ENCODE measurements at regions not wholly inside any gene's neighbourhood (a gene's known extent, or its start where the extent isn't known, plus 50 kb on each side); places are given as distances from the start of the nearest gene placed in this dataset.

DNA sequence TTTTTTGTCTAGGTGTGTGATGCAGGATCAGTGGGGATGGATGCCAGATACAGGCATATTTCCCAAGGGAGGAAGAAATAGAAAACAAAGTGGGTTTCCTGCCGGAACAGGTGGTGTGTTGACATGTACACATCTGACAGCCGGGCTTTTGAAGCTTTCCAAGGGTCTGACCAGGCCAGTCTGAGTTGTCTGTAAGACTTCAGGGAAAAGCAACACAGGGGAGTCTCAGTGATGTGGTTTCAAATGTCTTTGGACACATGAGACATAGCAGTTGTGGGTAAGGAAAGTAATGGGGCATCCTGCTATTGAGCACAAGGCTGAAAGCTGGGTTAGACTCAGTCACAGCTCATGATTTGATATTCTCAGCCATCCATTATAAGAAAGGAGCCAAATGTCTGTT is 274.9 kb downstream of the PIK3R1 start:
- 52 to 67% methylated on average over 2 of the region's 2 CpGs for WGBS, 2 donors
- H3K27ac ChIP-seq = no peak overlapping the region

DNA sequence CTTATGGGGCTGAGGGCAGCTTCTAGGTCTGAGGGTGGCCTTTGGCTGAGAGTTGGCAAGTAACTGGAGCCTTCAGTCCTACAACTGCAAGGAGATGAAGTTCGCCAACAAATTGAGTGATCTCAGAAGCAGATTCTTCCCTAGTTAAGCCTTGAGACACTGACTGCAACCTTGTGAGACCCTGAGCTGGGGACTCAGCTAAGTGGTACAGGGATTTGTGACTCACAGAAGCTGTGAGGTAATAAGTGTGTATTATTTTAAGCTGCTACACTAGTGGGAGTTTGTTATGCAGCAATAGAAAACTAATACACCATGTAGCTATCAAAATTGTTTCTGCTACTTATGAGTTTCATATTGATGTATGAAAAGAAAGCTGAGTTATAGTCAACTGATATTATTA is 279.2 kb downstream of the PIK3R1 start:
- Histone ChIP-seq H3K36me3 (no peaks in the 10 kb centered on the region), H3K27me3 (no peaks in the 10 kb centered on the region), H3K27ac (no peak overlapping the region), H3K4me1 (no peaks in the 10 kb centered on the region), H3K4me3 (no peak overlapping the region), H3K9me3 (peaks cover 0 to 26% (median 15%) of the 10 kb centered on the region in 4 donors)
- TF ChIP-seq POLR2AphosphoS5 (IDR thresholded peaks at IDR 0.05) (no peak), EP300 (IDR thresholded peaks at IDR 0.05) (no peak), POLR2A (IDR thresholded peaks at IDR 0.05) (no peak)
- TF ChIP-seq, protein P1, sequence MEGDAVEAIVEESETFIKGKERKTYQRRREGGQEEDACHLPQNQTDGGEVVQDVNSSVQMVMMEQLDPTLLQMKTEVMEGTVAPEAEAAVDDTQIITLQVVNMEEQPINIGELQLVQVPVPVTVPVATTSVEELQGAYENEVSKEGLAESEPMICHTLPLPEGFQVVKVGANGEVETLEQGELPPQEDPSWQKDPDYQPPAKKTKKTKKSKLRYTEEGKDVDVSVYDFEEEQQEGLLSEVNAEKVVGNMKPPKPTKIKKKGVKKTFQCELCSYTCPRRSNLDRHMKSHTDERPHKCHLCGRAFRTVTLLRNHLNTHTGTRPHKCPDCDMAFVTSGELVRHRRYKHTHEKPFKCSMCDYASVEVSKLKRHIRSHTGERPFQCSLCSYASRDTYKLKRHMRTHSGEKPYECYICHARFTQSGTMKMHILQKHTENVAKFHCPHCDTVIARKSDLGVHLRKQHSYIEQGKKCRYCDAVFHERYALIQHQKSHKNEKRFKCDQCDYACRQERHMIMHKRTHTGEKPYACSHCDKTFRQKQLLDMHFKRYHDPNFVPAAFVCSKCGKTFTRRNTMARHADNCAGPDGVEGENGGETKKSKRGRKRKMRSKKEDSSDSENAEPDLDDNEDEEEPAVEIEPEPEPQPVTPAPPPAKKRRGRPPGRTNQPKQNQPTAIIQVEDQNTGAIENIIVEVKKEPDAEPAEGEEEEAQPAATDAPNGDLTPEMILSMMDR (IDR thresholded peaks at IDR 0.05) = no peak
- DNase-seq (no peak), ATAC-seq (ENCODE audit: low FRiP score in 2 of 2) (no peak)
- WGBS, 2 donors = 90 to 93% methylated on average over 1 of the region's 1 CpG

More for the DNA sequence above, 274.9 kb downstream of the PIK3R1 start:
- ATAC-seq (ENCODE audit: low FRiP score in 2 of 2) (no peak), DNase-seq (no peak)
- Histone ChIP-seq H3K9me3 (peaks cover 3 to 5% (median 3%) of the 10 kb centered on the region in 4 donors), H3K36me3 (no peaks in the 10 kb centered on the region), H3K27me3 (no peaks in the 10 kb centered on the region), H3K4me3 (no peak overlapping the region), H3K4me1 (no peaks in the 10 kb centered on the region)
- TF ChIP-seq EP300 (IDR thresholded peaks at IDR 0.05) (no peak), POLR2A (IDR thresholded peaks at IDR 0.05) (no peak), POLR2AphosphoS5 (IDR thresholded peaks at IDR 0.05) (no peak)
- TF ChIP-seq, protein P1 (IDR thresholded peaks at IDR 0.05) = no peak

DNA sequence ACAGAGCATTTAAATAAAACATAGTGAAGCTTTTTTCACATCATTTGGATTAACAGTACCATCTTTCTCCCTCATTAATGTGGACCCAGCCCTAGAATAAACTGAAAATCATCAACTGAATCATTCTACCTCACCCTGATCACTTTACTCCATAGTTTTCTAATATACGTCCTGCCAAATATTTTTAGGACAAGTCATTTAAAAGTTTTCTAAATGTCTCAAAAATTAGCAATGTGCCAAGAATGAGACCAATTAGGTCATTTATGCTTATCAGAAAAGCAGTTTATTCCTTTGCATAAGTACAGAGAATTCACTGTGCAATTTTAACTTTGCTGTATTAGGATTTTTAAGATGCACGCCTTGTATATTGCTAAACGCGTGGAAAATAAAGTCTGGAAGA is 284.4 kb downstream of the PIK3R1 start:
- Histone ChIP-seq H3K27me3 (no peaks in the 10 kb centered on the region), H3K9me3 (peaks cover 0 to 26% (median 15%) of the 10 kb centered on the region in 4 donors), H3K4me1 (no peaks in the 10 kb centered on the region), H3K27ac (no peak overlapping the region), H3K36me3 (no peaks in the 10 kb centered on the region), H3K4me3 (no peak overlapping the region)
- DNase-seq (no peak), ATAC-seq (ENCODE audit: low FRiP score in 2 of 2) (peak in 1 of 2 donors; percentile 56)
- TF ChIP-seq POLR2A (IDR thresholded peaks at IDR 0.05) = no peak
- 82 to 87% methylated on average over 4 of the region's 4 CpGs for WGBS, 2 donors

DNA sequence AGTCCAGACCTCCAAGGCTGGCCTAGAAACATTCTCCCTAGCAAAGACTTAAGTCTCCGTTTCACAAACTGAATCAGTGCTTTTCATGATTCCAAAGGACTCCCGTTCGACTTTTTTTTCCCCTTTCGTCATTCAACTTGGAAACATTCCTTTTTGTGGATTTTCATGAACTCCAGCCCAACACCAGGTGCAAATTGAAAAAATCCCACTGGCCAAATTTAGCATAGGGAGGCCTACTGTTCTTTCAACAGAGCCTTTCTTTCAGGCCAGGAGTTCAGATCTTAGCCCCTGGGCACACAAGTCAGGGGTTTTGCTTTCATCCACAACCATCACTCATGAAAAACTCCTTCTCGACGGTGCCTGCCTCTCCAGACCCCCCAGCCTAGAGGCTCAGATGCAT is 285.3 kb downstream of the PIK3R1 start:
- TF ChIP-seq POLR2A (IDR thresholded peaks at IDR 0.05) (no peak), EP300 (IDR thresholded peaks at IDR 0.05) (no peak), POLR2AphosphoS5 (IDR thresholded peaks at IDR 0.05) (no peak)
- TF ChIP-seq, protein P1 (IDR thresholded peaks at IDR 0.05) = no peak
- Histone ChIP-seq H3K27ac (no peak overlapping the region), H3K4me3 (no peak overlapping the region), H3K36me3 (no peaks in the 10 kb centered on the region), H3K9me3 (peaks cover 0 to 26% (median 15%) of the 10 kb centered on the region in 4 donors), H3K4me1 (no peaks in the 10 kb centered on the region), H3K27me3 (no peaks in the 10 kb centered on the region)
- ATAC-seq (ENCODE audit: low FRiP score in 2 of 2) (no peak), DNase-seq (no peak)
- whole genome bisulfite sequencing, 2 donors = 89 to 93% methylated on average over 6 of the region's 6 CpGs

DNA sequence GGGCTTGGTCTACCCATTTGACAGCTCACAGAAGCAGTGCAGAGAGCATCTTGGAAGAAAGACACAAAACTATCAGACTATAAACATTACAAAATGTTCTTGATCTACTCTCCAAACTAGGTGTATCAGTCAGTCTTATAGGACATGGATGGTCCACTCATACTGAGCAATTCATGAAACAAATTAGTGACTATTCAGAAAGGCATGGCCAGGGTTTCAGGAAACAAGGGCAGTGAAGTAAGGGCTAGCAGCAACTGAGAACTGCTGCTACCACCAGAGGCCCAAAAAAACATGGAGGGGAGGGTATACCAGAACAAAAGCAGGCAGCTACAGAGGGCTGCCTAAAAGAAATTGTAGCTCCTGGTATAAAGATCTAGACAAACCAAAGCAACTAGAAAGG is 287.0 kb downstream of the PIK3R1 start:
- no peak for ATAC-seq (ENCODE audit: low FRiP score in 2 of 2)
- H3K36me3 ChIP-seq = no peaks in the 10 kb centered on the region
- no peak overlapping the region for H3K27ac ChIP-seq
- no peak for DNase-seq
- H3K4me1 ChIP-seq = peaks cover 0 to 6% (median 0%) of the 10 kb centered on the region in 4 donors
- no peak overlapping the region for H3K4me3 ChIP-seq
- TF ChIP-seq EP300 (IDR thresholded peaks at IDR 0.05) (no peak), POLR2A (IDR thresholded peaks at IDR 0.05) (no peak), POLR2AphosphoS5 (IDR thresholded peaks at IDR 0.05) (no peak)
- TF ChIP-seq, protein P1 (IDR thresholded peaks at IDR 0.05) = no peak
- H3K9me3 ChIP-seq = peaks cover 0 to 14% (median 8%) of the 10 kb centered on the region in 4 donors
- H3K27me3 ChIP-seq = no peaks in the 10 kb centered on the region

Data from upper lobe of left lung (tissue), 6 donors.